ENCODE measurements at regions not wholly inside any gene's neighbourhood (a gene's known extent, or its start where the extent isn't known, plus 50 kb on each side); places are given as distances from the start of the nearest gene placed in this dataset.
A peak's percentile ranks its signal among the peaks of the same experiment; 100 is the strongest.

- H3K4me1 ChIP-seq (ENCODE audit: insufficient read depth): no peaks in the 10 kb centered on the region
- H3K36me3 ChIP-seq (replicated peaks; ENCODE audit: insufficient read depth, low read depth): no peaks in the 10 kb centered on the region
- no peaks in the 10 kb centered on the region for H3K9me3 ChIP-seq (ENCODE audit: low read depth)
- no peaks in the 10 kb centered on the region for H3K9me2 ChIP-seq (replicated peaks; ENCODE audit: insufficient read depth)
- H3K4me3 ChIP-seq: no peak overlapping the region
- TF ChIP-seq CTCF (IDR thresholded peaks at IDR 0.05; ENCODE audit: poor library complexity): no peak
- no peak for TF ChIP-seq EZH2 (IDR thresholded peaks at IDR 0.05; ENCODE audit: borderline replicate concordance)
- TF ChIP-seq EZH2phosphoT487 (IDR thresholded peaks at IDR 0.05; ENCODE audit: low read depth, severe bottlenecking, unreplicated experiment): no peak
- H2AFZ ChIP-seq: no peak overlapping the region
- peak overlapping the region; percentile 55 for H3K4me2 ChIP-seq
- no peak for DNase-seq (ENCODE audit: low spot score)
- H3K27ac ChIP-seq: no peak overlapping the region
- no peaks in the 10 kb centered on the region for H4K20me1 ChIP-seq (ENCODE audit: insufficient read depth, poor library complexity, severe bottlenecking)
- H3K27me3 ChIP-seq: no peaks in the 10 kb centered on the region
- no peaks in the 10 kb centered on the region for H3K79me2 ChIP-seq
- 65% methylated on average over 10 of the region's 10 CpGs for WGBS (ENCODE audit: low lambda C conversion rate, missing lambda C conversion rate)
Observed at GRCh38 chr14:97106609-97107008, 309.4 kb downstream of the VRK1 start.

- Histone ChIP-seq H3K4me2 (no peak overlapping the region), H3K4me3 (no peak overlapping the region), H3K9me3 (ENCODE audit: low read depth) (no peaks in the 10 kb centered on the region), H3K36me3 (replicated peaks; ENCODE audit: insufficient read depth, low read depth) (no peaks in the 10 kb centered on the region), H4K20me1 (ENCODE audit: insufficient read depth, poor library complexity, severe bottlenecking) (no peaks in the 10 kb centered on the region), H3K79me2 (no peaks in the 10 kb centered on the region), H2AFZ (no peak overlapping the region), H3K27ac (no peak overlapping the region), H3K4me1 (ENCODE audit: insufficient read depth) (no peaks in the 10 kb centered on the region), H3K9me2 (replicated peaks; ENCODE audit: insufficient read depth) (no peaks in the 10 kb centered on the region), H3K27me3 (no peaks in the 10 kb centered on the region)
- TF ChIP-seq EZH2 (IDR thresholded peaks at IDR 0.05; ENCODE audit: borderline replicate concordance) (no peak), CTCF (IDR thresholded peaks at IDR 0.05; ENCODE audit: poor library complexity) (no peak), EZH2phosphoT487 (IDR thresholded peaks at IDR 0.05; ENCODE audit: low read depth, severe bottlenecking, unreplicated experiment) (no peak)
- WGBS (ENCODE audit: low lambda C conversion rate, missing lambda C conversion rate): 93% methylated on average over 9 of the region's 9 CpGs
- DNase-seq (ENCODE audit: low spot score): no peak
Observed at GRCh38 chr14:97107080-97107479, 309.9 kb downstream of the VRK1 start.

- Histone ChIP-seq H3K9me3 (ENCODE audit: low read depth) (no peaks in the 10 kb centered on the region), H3K4me2 (no peak overlapping the region), H3K4me1 (ENCODE audit: insufficient read depth) (no peaks in the 10 kb centered on the region), H3K27me3 (no peaks in the 10 kb centered on the region), H3K36me3 (replicated peaks; ENCODE audit: insufficient read depth, low read depth) (no peaks in the 10 kb centered on the region), H3K27ac (no peak overlapping the region), H3K79me2 (no peaks in the 10 kb centered on the region), H2AFZ (no peak overlapping the region), H3K4me3 (no peak overlapping the region), H4K20me1 (ENCODE audit: insufficient read depth, poor library complexity, severe bottlenecking) (no peaks in the 10 kb centered on the region), H3K9me2 (replicated peaks; ENCODE audit: insufficient read depth) (no peaks in the 10 kb centered on the region)
- TF ChIP-seq EZH2 (IDR thresholded peaks at IDR 0.05; ENCODE audit: borderline replicate concordance) (no peak), CTCF (IDR thresholded peaks at IDR 0.05; ENCODE audit: poor library complexity) (no peak), EZH2phosphoT487 (IDR thresholded peaks at IDR 0.05; ENCODE audit: low read depth, severe bottlenecking, unreplicated experiment) (no peak)
- DNase-seq (ENCODE audit: low spot score): no peak
- 86% methylated on average over 4 of the region's 4 CpGs for WGBS (ENCODE audit: low lambda C conversion rate, missing lambda C conversion rate)
Observed at GRCh38 chr14:97107760-97108159, 310.6 kb downstream of the VRK1 start.

- H3K79me2 ChIP-seq: no peaks in the 10 kb centered on the region
- no peaks in the 10 kb centered on the region for H3K4me1 ChIP-seq (ENCODE audit: insufficient read depth)
- no peak for DNase-seq (ENCODE audit: low spot score)
- no peaks in the 10 kb centered on the region for H3K9me2 ChIP-seq (replicated peaks; ENCODE audit: insufficient read depth)
- no peaks in the 10 kb centered on the region for H4K20me1 ChIP-seq (ENCODE audit: insufficient read depth, poor library complexity, severe bottlenecking)
- H3K27me3 ChIP-seq: no peaks in the 10 kb centered on the region
- no peak overlapping the region for H3K4me2 ChIP-seq
- no peak overlapping the region for H3K4me3 ChIP-seq
- H2AFZ ChIP-seq: no peak overlapping the region
- TF ChIP-seq EZH2 (IDR thresholded peaks at IDR 0.05; ENCODE audit: borderline replicate concordance) (no peak), EZH2phosphoT487 (IDR thresholded peaks at IDR 0.05; ENCODE audit: low read depth, severe bottlenecking, unreplicated experiment) (no peak), CTCF (IDR thresholded peaks at IDR 0.05; ENCODE audit: poor library complexity) (no peak)
- no peak overlapping the region for H3K27ac ChIP-seq
- H3K9me3 ChIP-seq (ENCODE audit: low read depth): no peaks in the 10 kb centered on the region
- no peaks in the 10 kb centered on the region for H3K36me3 ChIP-seq (replicated peaks; ENCODE audit: insufficient read depth, low read depth)
- 84% methylated on average over 7 of the region's 7 CpGs for WGBS (ENCODE audit: low lambda C conversion rate, missing lambda C conversion rate)
Observed at GRCh38 chr14:97109234-97109633, 312.1 kb downstream of the VRK1 start.
